HG03439 (cell line): ENCODE measurements at regions not wholly inside any gene's neighbourhood (a gene's known extent, or its start where the extent isn't known, plus 50 kb on each side); places are given as distances from the start of the nearest gene placed in this dataset.
"Not testable (repeated sequence)": the region's sequence is repeated elsewhere in the genome, so short reads cannot be mapped to it uniquely, and the experiment has no call there.

Source experiments
- ATAC-seq: cut with Tn5 transposase; IDR thresholded peaks from one replicate; pipeline ENCODE4 v1.9.1; 2021; ENCODE audit warnings: mild to moderate bottlenecking, moderate library complexity; ENCODE audit not compliant: unreplicated experiment

GRCh38 chr1:82065916-82066315 is 265.2 kb downstream of the ADGRL2 start:
- no peak for ATAC-seq

GRCh38 chr1:82064691-82065090 is 264.0 kb downstream of the ADGRL2 start:
- no peak for ATAC-seq

- ATAC-seq = no peak
Observed at GRCh38 chr1:82062206-82062605, 261.5 kb downstream of the ADGRL2 start.

GRCh38 chr1:82059959-82060358 is 259.2 kb downstream of the ADGRL2 start:
- no peak for ATAC-seq

- ATAC-seq = no peak
Observed at GRCh38 chr1:82057011-82057410, 256.3 kb downstream of the ADGRL2 start.

GRCh38 chr1:82055375-82055774 is 254.6 kb downstream of the ADGRL2 start:
- not testable (repeated sequence) for ATAC-seq

GRCh38 chr1:82052563-82052962 is 251.8 kb downstream of the ADGRL2 start:
- no peak for ATAC-seq

- ATAC-seq = no peak
Observed at GRCh38 chr1:82048596-82048995, 247.9 kb downstream of the ADGRL2 start.

GRCh38 chr1:82045221-82045620 is 244.5 kb downstream of the ADGRL2 start:
- ATAC-seq = no peak

GRCh38 chr1:82044536-82044935 is 243.8 kb downstream of the ADGRL2 start:
- ATAC-seq = no peak

- ATAC-seq = no peak
Observed at GRCh38 chr1:82044111-82044510, 243.4 kb downstream of the ADGRL2 start.

GRCh38 chr1:82042306-82043060 is 241.7 kb downstream of the ADGRL2 start:
- no peak for ATAC-seq
